GM12872 (cell line): ENCODE measurements at regions not wholly inside any gene's neighbourhood (a gene's known extent, or its start where the extent isn't known, plus 50 kb on each side); places are given as distances from the start of the nearest gene placed in this dataset.

Experiments used
- CTCF ChIP-seq: IDR thresholded peaks from 3 replicates; pipeline ENCODE4 v1.5.1; 2011; ENCODE audit warnings: low read depth, mild to moderate bottlenecking, low read length, moderate library complexity; ENCODE audit not compliant: insufficient read depth

GRCh38 chr4:105066401-105066800 lies 80.3 kb upstream of the TET2 start:
- no peak for TF ChIP-seq CTCF

GRCh38 chr4:105067431-105067830 lies 79.2 kb upstream of the TET2 start:
- no peak for TF ChIP-seq CTCF

- TF ChIP-seq CTCF: no peak
These were observed 78.7 kb upstream of the TET2 start for GRCh38 chr4:105067946-105068345.

GRCh38 chr4:105068516-105068915 lies 78.2 kb upstream of the TET2 start:
- no peak for TF ChIP-seq CTCF

GRCh38 chr4:105074097-105074496 lies 72.6 kb upstream of the TET2 start:
- TF ChIP-seq CTCF: no peak

- no peak for TF ChIP-seq CTCF
These were observed 71.6 kb upstream of the TET2 start for GRCh38 chr4:105075045-105075444.

GRCh38 chr4:105088110-105088879 lies 58.4 kb upstream of the TET2 start:
- TF ChIP-seq CTCF: no peak
